HG02885 (cell line): ENCODE measurements at regions not wholly inside any gene's neighbourhood (a gene's known extent, or its start where the extent isn't known, plus 50 kb on each side); places are given as distances from the start of the nearest gene placed in this dataset.

Experiments
- ATAC-seq: cut with Tn5 transposase; IDR thresholded peaks from one replicate; pipeline ENCODE4 v1.9.1; 2021; ENCODE audit warnings: mild to moderate bottlenecking; ENCODE audit not compliant: unreplicated experiment, poor library complexity

DNA sequence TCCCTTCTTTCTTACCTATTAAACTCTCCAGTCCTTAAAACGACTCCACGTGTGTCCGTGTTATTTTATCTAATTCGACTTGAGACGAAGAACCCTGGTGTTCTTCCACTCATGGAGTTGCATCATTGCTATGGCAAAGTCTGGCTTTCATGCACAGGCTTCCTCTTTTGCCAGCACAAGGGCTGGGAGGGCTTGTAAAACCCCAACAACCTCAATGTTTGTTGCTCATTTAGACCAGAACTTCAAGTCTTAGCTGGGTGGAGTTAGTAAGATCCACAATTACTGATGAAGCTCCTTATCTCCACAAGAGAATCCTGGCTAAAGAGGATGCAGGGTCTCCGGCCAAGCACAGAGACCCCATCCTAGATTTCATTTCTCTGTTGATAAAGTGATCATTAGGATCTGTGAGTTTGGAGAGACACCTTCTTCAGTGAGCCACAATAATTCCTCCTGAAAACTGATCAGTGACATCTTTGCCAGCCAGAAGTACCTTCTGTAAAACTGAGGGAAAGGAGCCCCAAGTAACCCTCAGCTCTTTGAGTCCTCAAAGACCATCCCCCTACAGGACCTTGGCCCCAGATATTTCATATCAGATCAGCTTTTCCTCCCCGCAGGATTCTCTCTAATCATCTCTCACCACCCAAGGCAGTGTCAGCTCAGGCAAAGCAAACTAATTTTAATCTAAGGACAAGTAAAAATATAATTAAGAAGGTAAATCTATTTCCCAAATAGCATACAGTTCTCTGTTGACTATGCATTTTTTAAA, 514.6 kb downstream of the FUT8 start:
- no peak for ATAC-seq

DNA sequence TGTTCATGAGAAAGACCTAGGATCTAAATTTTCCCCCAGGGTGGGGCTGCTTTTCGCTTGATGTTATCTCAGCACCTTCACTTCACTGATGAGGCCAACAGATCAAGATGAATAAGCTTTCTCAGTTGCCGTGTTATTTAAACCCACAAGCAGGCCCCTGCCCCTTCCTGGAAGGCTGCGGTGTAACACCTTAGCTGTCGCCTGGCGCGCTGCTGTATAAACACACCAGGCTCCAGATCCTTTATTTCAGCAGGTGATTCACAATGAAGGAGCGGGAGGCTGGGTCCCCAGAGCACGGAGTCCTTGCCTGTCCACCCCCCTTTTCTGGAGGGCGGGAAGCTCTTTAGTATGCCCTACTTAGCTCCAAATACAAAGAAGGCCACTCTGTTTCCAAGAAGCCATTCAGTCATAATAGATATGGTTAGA, 515.4 kb downstream of the FUT8 start:
- ATAC-seq: no peak

DNA sequence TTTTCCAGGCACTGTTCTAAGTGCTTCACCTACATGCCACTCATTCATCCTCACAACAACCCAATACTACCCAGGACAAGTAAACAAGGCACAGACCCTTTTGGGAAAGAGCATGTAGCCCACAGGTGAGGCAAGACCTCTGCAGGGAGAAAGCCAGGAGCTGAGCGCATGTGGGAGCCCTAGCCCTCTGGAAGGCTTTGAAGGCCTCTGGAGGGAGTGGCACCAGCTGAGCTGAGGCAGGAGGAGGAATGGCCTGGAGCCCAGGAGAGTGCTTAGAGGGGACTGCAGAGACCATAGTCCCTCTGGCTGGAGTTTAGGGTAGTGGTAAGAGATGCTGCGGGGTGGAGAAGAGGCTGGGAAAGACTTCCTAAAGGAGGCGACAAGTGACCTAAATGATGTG, 516.5 kb downstream of the FUT8 start:
- no peak for ATAC-seq

DNA sequence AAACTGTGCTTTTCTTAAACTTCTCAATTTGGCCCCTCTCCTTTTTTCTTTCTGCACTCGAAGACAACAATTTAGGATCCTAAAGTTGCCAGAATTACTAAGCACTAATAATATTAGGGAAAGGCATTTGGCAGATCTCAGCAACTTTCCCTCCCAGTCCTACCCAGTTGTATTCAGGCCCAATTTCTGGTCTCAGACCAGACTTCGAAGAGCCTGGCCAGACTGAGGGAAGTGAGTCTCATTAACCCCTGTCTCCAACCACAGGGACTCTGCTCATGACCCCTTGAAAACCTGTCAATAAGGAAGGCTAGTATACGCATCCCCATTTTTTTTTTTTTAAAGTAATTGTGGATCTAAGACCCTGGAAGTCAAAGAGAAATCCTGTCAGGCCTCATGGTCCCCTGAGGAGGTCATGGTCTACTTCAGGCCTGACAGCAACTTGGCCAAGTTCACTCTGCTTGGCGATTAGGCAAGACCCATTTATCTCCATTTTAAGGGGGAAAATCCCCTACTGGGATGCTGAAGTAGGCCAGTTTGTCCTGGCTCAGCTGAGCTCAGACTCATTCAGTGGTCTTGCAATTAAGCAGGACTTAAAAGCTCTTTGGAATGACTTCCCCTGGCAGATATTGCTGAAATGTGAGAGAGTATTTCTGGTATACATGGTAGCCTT, 521.0 kb downstream of the FUT8 start:
- no peak for ATAC-seq

DNA sequence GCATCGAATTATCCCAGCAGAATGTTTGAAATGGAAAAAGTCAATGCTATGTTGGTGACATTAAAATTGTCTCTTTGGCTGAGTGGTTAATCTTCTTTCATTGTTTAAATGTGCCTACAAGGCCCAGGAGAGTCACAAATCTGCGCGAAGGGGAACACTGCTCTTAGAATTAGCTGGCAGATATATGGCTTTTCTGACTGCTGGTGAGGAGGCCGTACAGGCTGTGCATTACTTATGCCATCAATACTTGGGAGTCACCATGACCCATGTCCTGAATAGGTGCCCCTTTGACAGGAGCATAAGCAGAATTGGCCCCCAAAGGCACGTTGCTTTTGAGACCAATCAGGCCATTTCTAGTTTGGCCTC, 521.5 kb downstream of the FUT8 start:
- no peak for ATAC-seq

DNA sequence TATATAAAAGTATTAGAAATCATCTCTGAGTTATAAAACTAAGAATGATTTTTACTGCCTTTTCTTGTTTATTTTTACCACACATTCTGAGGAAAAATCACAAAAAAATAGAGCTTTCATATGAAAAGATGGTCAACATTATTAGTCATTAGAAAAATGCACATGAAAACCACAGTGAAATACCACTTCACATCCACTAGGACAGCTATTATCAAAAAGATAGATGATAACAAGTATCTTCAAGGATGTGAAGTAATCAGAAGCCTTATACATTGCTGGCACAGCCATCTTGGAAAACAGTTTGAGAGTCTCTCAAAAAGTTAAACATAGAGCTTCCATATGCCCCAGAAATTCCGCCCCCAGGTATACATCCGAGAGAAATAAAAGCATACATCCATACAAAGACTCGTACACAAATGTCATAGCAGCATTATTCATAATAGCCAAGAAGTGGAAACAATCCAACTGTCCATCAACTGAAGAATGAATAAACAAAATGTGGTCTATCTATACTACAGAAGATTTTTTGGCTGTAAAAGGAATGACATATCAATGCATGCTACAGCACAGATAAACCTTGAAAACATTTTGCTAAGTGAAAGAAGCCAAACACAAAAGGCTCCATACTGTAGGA, 523.9 kb downstream of the FUT8 start:
- no peak for ATAC-seq

DNA sequence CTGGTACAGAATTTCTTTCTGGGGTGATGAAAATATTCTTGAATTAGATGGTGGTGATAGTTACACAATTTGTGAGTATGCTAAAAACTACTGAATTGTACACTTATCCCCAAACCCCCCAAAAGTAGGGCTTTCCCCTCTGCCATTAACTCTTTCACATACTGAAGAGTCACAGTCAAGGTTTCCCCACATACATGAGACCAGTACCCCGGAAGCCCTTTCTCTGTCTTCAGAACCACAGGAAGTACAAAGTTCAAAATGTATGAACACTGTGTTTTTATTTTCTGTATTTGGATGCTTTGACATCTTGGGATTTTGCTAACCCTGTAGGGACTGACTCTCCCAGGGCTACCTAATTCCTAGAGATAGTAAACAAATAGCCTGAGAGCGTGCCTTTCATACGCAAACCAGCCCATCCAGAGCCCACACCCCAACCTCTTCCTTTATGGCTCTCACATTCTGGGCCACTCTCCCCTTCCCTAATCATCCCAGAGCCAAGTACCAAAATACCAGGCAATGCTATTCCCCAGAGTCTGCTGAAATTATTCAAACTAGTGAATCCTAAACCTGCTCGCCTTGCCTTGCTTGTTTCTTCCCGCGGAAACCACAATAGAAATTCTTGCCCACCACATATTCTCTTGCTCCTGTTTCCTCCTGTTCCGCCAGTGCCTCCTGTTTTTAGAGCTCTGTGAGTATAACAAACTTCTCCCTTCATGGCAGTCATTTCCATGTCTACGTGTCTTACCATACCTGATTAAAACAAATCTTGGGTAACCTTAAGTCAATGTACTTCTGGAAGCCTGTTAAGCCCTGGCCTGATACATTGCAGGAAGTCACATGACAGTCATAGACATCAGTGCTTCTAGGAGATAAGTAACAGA, 524.8 kb downstream of the FUT8 start:
- ATAC-seq: no peak

DNA sequence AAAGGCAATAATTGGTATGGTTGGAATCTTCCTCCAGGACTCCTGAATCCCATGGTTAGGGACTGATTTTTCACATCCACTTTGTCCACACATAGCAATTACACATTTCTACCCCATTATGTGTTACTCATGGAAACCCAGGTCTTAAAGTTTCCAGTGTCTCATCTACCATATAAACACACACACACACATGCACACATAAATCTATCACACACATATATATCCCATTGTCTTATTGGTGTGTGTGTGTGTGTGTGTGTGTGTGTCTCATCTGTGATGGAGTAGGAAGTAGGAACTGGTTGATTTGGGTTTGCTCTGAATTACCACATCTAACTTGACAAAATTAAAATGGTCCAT, 525.4 kb downstream of the FUT8 start:
- ATAC-seq: no peak

DNA sequence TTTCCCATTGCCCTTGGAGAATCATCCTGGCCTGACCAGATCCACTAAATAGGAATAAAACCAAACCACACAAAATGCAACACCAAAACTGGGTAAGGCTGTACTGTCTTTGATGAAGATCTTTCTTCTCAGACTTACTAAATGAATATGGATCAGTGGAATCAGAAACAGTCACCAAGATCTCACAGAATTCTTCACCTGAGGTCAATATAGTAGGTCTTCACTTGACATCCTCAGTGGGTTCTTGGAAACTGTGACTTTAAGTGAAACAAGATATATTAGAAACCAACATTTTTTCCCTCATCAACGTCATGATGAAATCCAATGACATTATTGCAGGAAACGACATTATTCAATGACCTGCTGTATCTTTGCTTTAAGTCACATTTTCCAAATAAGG, 526.2 kb downstream of the FUT8 start:
- no peak for ATAC-seq

DNA sequence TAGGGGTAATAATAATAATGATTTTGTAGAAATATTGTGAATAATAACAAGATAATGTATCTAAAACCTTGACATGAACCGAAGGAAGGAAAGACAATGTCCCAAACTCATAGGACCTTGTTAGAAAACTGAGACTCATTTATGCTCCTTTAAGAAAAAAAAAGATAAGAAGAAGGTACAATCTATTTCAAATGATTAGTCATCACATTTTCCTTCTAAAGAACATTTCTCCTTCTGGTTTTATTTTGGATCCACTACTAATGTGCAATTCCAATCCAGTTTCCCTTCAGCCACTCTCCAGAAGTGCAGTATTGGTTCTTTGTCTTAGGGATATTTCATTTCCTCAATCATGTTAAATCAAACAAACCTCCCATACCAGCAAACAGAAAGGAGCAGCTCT, 526.7 kb downstream of the FUT8 start:
- ATAC-seq: no peak

DNA sequence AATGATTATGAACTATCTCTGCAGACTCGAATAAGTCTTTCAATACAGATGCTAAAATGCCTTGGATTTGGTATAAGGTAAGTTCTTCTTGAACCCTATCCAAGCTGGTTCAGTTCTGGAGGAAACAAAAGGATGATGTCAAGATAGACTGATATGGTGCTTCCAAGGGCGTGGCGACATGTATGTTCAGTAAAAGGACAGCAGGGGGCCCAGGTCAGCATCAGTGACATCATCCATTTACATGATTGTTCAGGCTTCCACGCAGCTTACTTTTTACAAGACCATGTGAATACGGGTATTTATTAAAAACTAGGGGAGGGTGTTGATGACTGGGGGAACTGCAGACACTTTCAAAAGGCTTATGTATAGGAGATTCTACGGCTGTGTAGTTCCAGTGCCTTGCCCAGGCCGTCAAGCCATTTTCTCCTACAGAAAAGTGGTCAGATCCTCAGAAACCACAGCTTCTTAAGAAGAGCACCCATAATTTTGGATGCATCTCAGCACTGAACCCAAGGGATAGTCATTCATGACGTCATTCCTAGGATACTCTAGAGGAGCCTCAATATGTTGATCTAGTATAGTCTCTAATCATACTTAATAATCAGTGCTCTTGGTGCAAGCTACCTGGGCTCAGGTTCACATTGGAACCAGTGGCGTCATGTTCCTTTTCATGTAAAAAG, 527.7 kb downstream of the FUT8 start:
- peak; percentile 58 for ATAC-seq

DNA sequence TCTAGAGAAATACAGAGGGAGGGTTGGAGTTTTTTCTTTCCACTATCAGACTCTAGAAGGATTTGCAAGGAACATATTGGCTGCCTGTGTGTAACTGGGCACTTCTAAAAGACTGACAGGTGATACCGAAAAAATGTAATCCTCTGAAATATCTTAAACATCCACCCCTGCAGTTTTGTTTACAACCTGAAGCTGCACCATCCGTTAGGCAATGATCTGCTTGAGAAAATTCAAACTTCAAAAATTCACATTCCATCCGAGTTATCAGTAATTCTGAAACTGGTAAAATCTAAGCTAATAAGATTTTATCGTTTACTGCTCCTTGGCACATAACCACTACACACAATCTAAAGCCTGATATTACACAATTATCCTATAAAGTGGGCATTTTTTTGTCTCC, 528.6 kb downstream of the FUT8 start:
- no peak for ATAC-seq

DNA sequence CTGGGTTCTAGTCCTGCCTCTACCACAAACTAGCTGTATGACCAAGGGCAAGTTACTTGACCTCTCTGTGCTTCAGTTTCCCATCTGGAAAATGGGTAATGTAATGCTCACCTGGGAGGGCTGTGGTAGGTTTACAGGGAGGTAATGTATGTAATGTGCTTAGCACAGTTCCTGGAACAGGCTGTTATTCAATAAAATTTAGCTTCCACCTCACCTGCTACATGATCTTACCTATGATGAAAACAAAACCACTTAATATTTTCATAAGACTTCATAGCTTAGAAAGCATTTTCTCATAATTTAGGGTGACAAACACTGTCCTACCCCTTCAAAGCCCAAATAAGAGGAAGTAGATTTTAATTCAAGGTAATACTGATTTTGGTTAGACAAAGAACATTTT, 530.6 kb downstream of the FUT8 start:
- no peak for ATAC-seq

DNA sequence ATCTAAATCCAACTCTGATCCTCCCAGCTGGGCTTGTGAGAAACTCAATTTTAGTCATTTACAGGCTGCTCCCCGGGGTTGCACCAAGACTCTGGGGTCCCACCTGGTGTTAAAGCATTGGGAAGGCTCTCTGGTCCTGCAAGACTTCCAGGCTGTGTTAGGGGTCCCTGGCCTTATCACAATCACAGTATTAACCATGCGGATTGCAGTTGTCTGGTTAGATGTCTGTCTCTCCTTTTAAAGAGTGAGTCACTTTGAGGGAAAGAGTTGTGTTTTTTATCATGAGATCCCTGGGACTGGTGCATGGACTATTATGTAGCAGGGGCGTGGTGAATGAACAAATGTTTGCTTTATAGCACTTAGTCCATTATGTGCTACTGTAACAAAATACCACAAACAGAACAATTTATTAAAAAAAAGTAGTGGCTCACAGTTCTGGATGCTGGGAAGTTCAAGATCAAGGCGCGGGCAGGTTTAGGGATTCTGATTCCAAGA, 531.4 kb downstream of the FUT8 start:
- ATAC-seq: no peak

DNA sequence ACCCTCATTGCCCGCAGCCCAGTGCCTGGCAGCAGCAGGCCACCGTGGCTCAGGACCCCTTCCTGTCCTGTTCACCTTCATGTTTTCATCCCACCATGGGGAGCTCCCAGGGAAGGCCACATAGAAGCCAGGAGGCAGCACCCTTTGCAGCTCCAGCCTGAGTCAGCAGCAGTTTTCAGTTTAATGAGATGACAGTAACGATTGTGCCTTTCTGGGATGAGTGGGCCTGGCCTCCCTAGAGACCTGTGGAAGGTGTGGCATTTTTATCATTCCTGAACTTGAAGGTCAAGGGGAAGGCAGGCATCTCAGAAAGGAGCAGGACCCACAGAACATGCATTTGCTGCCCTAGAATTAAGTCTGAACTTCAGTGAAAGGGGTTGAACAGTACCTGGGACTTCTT, 532.8 kb downstream of the FUT8 start:
- no peak for ATAC-seq

DNA sequence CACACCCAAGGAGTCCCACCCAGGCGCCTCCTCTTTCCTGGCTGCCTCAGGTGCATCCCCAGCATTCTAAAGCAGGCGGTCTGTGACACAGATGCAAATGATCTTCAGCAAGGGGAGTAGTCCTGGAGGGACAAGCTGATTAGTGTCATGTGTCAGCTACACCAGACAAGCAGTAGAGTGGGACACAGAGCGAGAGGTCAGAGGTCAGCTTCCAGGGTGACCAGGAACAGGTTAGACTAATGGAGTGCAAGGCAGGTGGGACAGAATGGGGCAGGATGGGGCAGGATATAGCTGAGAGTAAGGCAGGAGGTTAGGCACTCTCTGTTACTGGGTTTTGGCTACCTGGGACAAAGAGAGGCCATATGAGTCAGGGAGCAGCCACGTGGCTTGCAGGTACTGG, 534.0 kb downstream of the FUT8 start:
- ATAC-seq: no peak

DNA sequence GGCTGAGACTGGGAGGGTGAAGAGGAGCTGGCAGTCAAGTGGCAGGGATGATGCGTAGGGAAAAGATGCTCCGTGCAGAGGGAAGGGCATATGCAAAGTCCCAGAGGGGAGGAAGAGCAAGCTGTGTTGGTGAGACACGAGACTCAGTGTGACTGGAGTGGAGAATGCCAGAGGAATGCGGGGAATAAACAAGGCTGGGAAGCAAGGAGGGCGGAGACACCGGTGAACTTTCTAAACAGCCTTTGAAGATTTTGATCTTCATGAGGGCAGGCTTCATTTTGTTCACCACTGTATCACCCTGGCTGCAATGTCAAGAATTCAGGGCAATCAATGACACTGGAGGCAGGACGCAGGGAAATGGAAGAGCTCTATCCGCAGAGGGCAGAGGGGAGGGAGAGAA, 535.8 kb downstream of the FUT8 start:
- no peak for ATAC-seq

DNA sequence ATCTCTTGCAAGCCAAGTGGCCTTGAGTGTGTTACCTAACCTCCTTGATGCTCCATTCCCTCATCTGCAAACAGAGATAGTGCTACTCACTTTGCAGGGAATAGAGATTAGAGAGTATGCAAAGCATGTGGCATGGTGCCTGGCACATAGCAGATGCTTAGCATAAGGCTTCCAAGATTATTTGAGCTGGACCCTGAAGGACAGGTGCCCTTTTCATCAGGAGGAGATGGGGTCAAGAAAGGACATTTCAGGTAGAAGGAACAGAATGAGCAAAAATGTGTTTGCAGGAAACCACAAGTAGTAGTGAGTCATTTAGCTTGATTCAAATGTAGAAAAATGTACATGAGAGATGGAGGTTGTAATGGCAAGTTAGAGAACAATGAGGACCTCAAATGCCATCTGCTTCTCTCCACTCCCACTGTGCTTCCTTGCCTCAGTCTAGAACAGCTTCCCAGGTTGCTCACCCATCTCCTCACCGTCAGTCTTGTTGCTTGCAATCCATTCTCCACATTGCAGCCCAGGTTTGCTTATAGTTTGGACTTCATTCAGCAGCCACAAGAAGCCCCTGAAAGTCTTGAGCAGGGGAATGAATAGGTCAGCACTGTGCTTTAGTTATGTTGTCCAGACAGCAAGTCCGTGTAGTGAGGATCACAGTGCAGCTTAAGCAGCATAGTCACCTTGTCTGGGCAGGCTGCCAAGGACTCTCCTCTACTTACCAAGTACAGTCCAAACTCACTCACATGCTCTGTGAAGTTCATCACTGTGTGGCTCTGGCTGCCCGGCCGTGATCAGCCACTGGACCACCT, 536.3 kb upstream of the CCDC196 start:
- ATAC-seq: no peak

DNA sequence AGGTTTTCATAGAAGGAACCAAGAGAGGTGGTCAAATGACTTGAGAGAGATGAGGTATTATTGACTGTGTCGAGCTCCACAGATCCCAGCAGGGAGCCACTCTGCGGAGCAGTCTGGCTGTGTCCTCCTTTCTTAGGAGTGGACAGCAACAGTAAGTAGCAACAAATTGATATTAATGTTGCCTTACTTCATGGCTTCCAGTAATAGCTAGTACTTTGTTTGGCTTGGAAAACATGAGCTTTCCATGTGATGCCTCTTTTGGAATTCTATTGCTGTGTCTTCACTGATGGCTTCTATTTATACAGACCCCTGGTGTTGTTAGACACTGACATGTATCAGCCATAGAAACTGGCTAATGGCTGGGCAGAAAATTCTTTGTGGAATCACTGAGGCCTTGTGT, 531.2 kb upstream of the CCDC196 start:
- ATAC-seq: no peak
